Fibroblast of mammary gland (primary cell): ENCODE measurements at regions not wholly inside any gene's neighbourhood (a gene's known extent, or its start where the extent isn't known, plus 50 kb on each side); places are given as distances from the start of the nearest gene placed in this dataset.
A peak's percentile ranks its signal among the peaks of the same experiment; 100 is the strongest.
"Not testable (repeated sequence)": the region's sequence is repeated elsewhere in the genome, so short reads cannot be mapped to it uniquely, and the experiment has no call there.

Source experiments
- DNase-seq: peaks from one replicate; pipeline ENCODE4 v3.0.0-alpha.2; 2010; ENCODE audit warnings: low read depth
- H3K4me3 ChIP-seq: 2 replicates; pipeline ENCODE4 v1.5.1; 2011; ENCODE audit warnings: low read depth, mild to moderate bottlenecking, low read length, moderate library complexity; ENCODE audit not compliant: control insufficient read depth
- TF ChIP-seq, protein P1 (sequence below): conservative IDR thresholded peaks from 2 replicates; pipeline ENCODE4 v1.5.1; 2011; ENCODE audit warnings: low read depth, low read length, inconsistent platforms; ENCODE audit not compliant: control insufficient read depth, insufficient read depth

DNA sequence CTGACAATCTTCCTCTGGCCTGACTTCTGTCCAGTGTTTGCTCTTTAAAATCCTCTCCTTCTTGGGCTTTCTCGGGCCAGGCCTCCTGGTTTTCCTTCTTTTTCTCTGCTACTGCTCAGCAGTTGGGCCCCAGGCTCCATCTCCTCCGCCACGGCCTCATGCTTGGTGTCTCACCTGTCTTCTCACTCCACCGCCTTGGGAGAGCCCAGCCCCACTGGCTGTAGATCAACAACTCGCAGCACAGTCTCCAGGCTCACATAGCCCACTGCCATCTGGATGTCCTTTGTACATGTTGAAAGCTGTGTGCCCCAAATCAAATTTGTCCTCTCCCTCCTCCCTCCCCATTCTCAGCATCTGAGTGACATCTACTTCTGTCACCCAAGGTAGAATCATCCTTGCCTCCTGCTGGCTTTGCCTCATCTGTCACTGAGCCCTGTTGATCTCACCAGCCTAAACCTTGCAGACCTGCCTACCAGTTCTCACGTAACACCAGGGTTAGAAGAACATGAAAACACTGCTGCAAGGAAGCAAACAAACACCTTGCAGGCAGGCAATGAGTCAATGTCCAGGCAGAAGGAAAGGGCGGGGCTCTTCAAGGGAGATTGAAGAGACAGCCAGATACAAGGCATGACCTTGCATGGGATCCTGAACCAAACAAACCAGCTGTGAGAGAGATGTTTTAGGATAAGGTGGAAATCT, 103.2 kb upstream of the SMURF2 start:
- DNase-seq, result no peak
- TF ChIP-seq, protein P1, sequence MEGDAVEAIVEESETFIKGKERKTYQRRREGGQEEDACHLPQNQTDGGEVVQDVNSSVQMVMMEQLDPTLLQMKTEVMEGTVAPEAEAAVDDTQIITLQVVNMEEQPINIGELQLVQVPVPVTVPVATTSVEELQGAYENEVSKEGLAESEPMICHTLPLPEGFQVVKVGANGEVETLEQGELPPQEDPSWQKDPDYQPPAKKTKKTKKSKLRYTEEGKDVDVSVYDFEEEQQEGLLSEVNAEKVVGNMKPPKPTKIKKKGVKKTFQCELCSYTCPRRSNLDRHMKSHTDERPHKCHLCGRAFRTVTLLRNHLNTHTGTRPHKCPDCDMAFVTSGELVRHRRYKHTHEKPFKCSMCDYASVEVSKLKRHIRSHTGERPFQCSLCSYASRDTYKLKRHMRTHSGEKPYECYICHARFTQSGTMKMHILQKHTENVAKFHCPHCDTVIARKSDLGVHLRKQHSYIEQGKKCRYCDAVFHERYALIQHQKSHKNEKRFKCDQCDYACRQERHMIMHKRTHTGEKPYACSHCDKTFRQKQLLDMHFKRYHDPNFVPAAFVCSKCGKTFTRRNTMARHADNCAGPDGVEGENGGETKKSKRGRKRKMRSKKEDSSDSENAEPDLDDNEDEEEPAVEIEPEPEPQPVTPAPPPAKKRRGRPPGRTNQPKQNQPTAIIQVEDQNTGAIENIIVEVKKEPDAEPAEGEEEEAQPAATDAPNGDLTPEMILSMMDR, result no peak
- no peak overlapping the region for H3K4me3 ChIP-seq

DNA sequence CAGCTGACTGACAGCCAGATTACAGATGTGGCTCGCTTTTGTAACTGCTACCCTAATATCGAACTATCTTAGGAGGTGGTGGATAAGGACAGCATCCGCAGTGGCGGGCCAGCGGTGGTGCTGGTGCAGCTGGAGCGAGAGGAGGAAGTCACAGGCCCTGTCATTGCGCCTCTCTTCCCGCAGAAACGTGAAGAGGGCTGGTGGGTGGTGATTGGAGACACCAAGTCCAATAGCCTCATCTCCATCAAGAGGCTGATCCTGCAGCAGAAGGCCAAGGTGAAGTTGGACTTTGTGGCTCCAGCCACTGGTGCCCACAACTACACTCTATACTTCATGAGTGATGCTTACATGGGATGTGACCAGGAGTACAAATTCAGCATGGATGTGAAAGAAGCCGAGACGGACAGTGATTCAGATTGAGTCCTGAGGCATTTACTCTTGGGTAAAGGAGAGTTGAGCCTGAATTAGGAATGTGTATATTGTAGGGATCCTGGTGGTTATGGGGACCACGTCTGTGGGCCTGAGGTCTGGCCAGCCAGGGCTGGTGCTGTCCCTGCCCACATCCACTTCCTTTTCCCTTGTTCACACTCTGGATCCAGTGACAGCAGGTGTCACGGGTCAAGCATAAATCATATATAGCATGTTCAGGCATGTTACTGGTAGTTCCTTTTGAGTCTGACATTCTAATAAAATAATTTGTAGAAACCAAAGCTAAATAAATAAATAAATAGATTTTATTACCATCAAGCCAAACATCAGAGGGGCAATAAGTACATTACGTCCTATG, 89.0 kb upstream of the SMURF2 start:
- DNase-seq, result no peak
- TF ChIP-seq, protein P1, result no peak
- H3K4me3 ChIP-seq, result no peak overlapping the region

DNA sequence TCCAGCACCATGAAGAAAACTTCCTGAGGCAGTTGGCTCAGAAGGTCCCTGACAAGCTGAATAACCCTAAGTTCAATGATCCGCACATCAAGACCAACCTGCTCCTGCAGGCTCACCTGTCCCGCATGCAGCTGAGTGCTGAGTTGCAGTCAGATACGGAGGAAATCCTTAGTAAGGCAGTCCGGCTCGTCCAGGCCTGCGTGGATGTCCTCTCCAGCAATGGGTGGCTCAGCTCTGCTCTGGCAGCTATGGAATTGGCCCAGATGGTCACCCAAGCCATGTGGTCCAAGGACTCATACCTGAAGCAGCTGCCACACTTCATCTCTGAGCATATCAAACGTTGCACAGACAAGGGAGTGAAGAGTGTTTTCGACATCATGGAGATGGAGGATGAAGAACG, 88.4 kb upstream of the SMURF2 start:
- TF ChIP-seq, protein P1, result no peak
- H3K4me3 ChIP-seq, result no peak overlapping the region
- DNase-seq, result no peak

DNA sequence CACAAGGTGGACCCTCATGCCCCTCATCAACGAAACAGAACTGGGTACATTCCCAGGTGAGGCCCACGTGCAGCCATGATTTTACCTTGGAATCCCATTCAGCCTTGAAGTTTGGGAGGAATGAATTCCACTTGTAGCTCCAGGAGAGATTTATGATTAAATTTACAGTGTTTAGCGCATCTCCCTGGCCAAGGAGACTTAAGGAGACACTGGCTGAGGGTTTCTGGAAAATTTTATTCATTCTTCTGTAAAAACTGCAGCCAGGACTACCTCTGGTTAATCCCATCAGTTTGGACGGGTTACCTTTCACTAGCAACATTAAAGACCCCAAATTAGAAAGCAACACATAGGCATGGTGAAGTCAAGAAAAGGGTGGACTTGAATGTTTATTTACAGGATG, 87.2 kb upstream of the SMURF2 start:
- no peak for DNase-seq
- TF ChIP-seq, protein P1, result no peak
- H3K4me3 ChIP-seq, result no peak overlapping the region

DNA sequence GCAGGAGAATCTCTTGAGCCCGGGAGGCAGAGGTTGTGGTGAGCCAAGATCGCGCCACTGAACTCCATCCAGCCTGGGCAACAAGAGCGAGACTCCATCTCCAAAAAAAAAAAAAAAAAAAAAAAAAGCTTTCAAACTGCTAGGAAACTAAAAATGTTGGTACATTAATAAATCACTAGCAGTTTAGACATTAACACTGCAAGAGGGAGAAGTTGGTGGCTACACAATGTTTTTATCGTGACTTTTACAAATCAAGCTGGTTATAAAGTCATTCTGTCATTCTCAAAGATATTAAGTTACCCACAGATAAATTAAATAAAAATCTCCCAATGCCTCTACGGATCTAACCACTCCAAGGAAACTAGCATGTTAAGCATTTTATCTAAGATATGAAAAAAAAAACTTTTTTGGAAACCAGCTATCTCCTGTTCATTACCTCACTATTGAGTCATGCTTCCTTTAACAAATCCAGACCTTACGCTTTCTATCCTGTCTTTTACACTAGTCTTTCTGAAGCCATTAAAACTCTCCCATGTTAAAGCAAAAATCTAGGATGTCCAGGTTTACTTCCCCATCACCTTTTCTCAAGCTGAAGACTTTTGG, 85.9 kb upstream of the SMURF2 start:
- peak; percentile 76 for DNase-seq
- TF ChIP-seq, protein P1, result no peak
- H3K4me3 ChIP-seq, result peak overlapping the region; percentile 17

DNA sequence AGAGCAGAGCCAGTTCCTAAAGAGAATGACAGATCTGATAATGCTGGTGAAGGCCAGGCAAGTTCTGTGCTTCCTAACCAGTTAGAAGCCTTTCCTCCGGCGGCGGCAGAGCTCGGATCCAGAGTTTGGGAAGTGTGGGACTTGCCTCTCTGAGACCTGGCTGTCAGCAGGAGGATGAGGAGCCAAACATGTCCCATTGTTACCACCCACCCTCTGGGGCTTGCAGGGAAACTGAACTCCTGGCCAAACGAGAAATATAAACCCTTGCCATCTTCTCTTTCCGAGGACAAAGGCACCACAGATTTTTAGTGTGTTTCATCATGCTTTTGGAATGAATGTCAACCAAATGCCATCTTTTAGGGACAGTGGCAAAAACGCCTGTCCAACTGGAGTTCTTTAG, 80.2 kb upstream of the SMURF2 start:
- no peak overlapping the region for H3K4me3 ChIP-seq
- DNase-seq, result no peak
- TF ChIP-seq, protein P1, result no peak

DNA sequence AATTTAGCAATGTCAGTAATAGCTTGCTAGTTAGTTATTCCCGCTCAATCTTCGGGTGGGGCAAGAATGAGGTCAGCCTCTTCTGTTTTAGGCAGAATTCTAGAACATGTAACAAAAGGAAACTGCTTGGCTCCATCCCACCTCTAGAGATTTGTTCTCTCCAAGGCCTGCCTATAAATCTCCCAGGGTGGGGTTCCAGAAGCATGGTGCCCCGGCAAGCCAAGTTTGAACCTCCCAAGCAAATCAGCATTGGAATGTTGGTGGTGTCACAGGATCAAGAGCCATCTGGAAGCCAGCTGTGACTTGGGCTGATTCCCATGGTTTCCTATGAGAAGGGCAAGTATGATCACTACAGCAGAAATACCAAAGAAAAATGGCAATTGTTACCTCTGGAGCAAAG, 79.8 kb upstream of the SMURF2 start:
- H3K4me3 ChIP-seq, result not testable (repeated sequence)
- peak; percentile 95 for DNase-seq
